GM21381 (cell line): ENCODE measurements at regions not wholly inside any gene's neighbourhood (a gene's known extent, or its start where the extent isn't known, plus 50 kb on each side); places are given as distances from the start of the nearest gene placed in this dataset.

Source experiments
- ATAC-seq: cut with Tn5 transposase; IDR thresholded peaks from one replicate; pipeline ENCODE4 v1.9.1; 2021; ENCODE audit warnings: mild to moderate bottlenecking, moderate library complexity; ENCODE audit not compliant: unreplicated experiment

DNA sequence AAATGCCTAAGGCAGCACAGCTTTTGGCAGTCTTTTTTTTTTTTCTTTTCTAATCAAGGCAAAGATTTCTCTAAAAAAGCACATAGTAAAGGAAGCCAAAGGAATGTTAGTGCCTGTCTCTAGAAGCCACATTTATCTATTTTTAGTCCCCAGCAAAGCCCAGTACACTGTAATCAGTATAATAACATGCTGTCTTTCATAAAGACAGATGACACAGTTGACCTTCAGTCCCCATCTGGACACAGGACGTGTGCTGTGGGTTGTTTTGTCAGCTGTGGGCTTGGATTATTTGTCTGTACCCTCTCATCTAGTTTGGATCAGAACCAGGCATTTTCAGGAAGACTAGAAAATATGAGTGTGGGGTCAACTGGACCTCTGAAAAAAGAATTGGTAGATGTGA, 110.4 kb upstream of the CTNNB1 start:
- ATAC-seq = no peak

DNA sequence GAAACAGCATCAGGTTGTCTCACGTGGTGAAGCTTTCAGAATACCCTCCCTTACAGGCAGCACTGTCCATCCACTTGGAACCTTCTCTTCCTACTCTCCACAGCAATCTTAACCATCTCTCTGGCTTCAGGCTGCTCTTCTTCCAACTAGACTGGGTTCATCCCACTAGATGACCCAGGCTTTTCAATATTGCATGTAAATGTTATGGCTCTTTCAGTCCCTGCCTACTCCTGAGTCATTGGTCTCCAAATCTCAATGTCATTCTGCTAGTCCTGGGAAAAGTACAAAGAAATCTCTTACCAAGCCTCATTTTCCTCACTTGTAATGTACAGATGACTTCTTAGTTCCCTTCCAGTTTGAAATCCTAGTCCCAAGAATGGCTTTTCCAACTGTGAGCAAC, 109.7 kb upstream of the CTNNB1 start:
- no peak for ATAC-seq

DNA sequence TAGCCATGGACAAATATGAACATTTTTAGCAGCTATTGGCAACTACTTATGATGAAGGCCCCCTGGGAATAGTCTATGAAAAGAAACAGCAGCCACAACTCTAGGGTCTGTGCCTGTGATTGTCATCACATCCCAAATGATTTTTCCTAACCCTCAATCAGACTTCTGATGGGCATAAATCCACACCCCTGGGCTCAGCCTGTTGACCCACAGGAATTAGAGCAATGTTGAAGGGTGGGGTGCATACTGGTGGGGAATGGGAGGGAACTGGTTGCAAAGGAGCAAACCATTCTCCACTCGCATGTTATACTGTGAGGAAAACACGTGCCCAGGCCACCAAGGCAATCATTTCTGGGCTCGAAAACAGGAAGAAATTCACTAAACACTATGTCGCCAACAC, 106.5 kb upstream of the CTNNB1 start:
- no peak for ATAC-seq

DNA sequence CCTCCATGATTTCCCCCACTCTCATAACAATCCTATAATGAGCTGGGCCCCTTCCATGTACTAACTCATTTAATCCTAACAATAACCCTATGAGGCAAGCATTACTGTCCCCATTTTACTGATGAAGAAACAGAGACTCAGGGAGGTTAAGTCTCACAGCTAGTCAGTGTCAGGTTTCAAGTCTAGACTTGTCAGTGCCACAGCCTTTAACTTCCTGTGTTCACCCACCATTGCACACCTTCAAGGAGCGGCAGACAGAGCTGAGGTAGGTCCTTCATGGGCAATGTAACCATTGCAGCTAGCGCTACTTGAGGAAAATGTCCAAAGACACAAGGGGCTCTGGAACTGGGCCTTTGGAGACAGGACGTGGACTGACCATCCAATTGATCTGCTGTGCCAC, 105.8 kb upstream of the CTNNB1 start:
- no peak for ATAC-seq

DNA sequence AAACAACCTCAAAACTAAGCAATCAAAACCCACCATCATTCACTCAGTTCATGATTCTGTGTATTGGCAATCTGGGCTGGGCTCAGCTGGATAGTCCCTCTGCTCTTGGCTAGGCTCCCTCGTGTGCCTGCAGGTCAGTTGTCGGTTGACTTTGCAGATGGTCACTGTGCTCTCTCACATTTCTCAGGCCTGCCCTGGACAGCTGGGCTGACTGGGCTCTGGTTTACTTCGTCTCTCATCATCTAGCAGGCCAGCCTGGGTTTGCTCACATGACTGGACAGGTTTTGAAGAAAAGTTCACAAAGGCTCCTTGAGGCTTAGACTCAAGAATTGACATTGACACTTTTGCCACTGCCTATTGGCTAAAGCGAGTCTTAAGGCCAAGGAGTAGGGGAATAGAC, 105.0 kb upstream of the CTNNB1 start:
- ATAC-seq = no peak

DNA sequence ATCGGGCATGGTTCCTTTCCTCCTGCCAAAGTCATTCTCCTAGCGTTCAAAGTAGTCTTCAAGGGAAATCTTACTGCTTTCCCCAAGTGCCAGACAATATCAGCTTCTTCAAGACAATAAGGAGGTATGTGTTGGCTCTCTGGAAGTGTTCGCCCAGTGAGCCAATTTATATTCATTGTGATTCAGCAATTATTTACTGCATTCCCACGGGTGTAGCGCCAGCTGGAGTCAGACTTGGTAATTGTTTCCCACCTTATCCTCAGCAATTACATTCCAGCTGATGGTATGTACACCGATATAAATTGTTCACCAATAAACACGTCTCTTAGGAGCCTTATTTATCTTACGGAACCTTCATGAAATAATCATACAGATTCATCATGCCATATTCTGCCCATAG, 103.6 kb upstream of the CTNNB1 start:
- no peak for ATAC-seq

DNA sequence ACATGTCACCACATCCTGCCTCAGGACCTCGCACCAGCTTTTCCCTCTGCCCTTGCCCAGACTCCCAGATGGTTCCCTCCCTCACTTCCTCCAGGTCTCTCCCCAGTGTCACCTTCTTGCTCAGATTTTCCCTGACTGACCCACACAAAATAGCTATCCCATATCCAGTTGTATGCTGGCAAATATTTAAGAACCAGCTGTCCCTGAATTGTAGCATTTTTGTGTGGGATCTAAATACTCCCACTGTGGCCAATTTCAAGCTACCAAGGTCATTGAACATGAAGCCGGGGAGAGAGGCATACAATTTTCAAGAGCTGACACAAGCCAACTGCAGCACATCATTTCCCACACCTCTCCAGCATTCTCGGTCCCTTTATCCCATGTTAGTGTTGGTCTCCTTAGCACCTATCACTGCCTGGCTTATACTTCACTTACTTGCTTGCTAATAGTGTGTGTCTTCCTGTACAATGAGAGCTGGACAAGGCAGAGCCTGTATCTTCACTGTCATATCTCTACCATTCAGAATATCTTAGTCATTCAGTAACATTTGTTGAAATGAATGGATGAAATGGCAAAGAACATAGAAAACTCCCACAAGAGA, 101.3 kb upstream of the CTNNB1 start:
- no peak for ATAC-seq

DNA sequence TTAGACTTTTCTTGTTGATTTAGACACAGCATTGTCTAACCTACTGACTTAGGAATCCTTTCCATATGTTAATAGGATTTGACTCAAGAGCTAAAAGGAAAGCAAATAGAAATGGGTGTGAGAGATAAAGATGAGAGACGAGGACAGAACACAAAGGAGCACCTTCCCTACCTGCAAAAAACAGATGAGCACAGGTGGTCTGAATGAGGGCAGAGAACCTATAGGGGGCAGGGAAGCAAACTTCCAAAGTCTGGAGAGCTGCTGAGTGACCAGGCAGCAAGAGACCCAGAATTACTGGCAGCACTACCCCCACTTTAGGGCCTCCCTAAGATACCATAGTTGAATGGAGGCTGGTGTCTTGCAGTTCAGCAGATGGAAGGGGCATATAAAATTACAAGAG, 98.1 kb upstream of the CTNNB1 start:
- no peak for ATAC-seq

DNA sequence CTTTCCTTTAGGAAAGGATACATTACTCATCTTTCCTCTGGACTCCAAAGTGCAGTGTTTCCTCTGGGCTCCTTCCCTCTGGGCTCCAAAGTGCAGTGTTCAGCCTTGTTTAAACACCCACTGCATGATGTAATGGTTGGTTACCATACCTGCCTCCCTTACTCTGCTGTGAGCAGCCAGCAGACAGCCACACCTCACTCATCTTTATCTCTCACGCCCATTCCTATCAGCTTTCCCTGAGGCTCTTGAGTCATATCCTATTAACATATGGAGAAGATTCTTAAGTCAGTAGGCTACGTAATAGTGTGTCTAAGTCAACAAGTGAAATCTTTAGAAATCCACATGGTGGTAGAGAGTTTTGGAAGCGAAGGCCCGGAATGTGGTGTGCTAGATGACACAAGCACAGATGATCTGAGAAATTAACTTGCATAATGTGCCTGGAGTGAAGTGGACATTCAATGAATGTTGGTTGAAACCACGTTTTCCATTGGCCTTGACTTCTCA, 97.2 kb upstream of the CTNNB1 start:
- ATAC-seq = no peak

DNA sequence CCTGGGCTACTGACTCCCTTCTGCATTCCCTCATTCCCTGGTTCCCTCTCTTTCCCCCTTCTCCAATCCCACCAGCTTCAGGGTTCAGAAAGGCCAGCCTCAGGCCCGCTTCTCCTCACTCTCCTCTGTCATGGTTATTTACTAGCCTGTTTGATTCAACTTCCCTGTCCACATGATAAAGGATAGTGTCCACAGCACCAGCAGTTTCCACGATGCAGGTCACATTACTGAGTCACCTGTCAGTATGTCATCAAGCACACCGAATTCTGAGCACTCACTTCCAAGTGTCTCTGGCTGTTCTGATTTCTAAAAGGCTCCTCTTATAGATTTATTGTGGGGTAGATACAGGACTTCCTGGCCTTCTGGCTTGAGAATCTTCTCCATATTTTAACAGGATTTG, 96.6 kb upstream of the CTNNB1 start:
- no peak for ATAC-seq

DNA sequence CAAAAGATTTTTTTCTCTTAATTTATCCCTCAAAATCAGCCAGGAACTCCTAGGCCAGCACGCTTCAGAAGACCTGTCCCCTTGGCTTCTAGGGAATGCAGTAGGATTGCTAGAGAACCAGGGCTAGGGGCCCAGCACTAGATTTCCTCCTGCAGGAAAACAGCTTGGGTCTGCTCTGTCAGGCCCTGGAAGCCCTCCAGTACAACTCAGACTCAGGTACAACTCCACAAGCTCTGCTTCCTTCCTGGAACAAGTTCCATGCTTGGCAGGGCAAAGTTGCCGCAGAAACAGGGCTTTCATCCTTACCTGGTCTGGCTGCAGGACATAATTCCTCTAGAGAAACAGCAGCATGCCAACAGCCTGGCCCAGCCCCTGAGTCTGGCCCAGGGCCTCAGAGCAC, 96.1 kb upstream of the CTNNB1 start:
- ATAC-seq = no peak

DNA sequence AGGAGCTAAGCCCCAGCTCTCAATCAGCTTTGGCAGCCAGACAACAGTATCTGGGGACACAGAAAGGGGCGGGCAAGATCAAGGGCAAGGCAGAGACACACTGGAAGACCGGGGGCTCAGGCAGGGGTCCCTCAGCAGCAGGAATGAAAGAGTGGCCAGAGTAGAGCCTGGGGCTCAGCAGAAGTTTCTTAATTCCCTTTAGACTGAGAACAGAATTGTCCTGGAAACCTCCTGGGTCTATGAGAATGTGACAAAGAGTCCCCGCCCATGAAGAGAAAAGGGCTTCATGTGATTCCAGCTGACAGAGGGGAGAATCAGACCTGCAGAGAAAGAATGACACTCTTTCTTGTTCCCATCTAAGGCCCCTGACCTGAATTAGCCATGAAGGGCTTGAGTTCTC, 95.2 kb upstream of the CTNNB1 start:
- ATAC-seq = no peak

DNA sequence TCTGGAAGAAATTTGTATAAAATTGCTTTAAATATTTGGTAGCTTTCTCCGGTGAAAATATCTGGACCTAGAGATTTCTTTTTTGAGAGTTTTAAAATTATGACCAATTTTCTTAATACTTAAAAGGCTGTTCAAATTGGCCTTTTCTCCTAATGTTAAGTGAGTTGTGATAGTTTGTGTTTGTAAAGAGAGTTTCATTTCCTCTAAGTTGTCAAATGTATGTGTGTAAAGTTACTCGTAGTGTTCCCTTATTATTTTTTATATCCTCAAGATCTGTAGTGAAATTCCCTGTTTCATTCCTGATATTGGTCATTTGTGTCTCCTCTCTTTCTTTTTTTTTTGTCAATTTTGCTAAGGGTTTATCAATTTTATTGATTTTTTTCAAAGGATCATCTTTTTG, 92.6 kb upstream of the CTNNB1 start:
- ATAC-seq = no peak

DNA sequence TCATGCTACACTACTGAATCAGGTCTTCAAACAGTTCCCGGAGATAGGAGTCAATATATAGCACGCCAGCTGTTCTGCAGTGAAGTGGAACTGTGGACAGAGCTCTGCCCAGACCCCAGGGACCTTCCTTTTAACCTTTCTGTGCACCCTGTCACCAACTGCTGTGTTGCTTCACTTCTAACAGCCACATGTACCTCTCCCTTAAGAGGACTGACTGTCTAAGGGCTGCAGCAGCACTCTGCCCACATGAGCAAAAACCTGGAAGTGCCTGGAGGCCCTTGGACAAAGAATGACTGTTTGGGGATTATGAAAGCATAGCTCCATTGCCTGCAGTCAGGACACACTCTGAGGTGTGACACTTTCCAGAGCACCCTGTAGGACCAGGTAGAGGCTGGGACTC, 88.3 kb upstream of the CTNNB1 start:
- no peak for ATAC-seq

DNA sequence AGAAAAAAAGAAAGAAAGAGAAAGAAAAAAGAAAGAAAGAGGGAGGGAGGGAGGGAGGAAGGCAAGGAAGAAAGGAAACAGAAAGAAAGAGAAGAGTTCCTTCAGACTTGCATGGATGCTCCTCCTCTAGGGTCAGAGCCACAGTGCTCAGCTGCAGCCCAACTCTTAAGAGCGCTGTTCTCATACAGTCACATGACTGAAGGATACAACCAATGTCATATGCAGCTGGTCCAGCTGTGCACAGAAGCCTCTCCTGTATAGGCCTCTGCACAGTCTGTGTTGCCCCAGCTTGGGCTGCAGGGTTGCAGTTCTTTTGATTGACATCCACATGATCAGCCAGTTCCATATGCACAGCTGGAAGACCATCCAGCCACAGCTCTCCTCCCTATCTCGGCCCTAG, 86.8 kb upstream of the CTNNB1 start:
- ATAC-seq = no peak

DNA sequence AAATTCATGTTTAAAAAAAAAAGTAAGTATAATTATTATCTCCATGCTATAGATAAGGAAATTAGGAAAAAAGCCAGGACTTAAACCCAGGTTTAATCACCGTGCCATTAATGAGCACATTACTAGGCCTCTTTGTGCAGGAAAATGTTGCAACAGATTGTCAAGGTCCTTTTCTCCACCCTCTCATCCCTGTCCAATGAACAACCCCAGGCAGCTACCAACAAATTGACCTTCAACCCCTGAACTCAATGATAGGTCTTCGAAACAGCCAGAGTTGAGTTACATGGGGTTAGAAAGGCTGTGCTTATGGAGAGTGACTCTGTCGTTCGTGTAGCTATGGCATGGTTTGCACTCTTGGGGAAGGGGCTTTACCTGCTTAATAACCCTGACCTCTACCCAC, 84.2 kb upstream of the CTNNB1 start:
- no peak for ATAC-seq

DNA sequence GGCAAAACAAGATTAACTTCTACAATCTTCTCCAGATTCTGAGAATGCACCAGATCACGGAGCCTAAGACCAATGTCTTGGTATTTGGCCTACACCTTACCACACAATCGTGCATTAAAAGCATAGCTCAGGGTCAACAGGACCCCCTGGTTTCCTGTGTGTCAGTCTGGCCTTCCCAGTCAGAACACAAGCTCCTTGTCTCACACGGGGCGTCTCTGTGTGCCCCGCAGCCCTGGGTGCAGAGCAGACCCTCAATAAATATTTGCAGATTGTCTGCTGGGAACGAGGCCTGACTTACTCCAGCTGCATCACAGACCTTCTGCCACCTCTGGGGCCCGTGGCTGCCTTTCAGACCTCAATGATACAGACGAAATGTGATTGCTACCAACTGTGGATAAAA, 82.5 kb upstream of the CTNNB1 start:
- no peak for ATAC-seq

DNA sequence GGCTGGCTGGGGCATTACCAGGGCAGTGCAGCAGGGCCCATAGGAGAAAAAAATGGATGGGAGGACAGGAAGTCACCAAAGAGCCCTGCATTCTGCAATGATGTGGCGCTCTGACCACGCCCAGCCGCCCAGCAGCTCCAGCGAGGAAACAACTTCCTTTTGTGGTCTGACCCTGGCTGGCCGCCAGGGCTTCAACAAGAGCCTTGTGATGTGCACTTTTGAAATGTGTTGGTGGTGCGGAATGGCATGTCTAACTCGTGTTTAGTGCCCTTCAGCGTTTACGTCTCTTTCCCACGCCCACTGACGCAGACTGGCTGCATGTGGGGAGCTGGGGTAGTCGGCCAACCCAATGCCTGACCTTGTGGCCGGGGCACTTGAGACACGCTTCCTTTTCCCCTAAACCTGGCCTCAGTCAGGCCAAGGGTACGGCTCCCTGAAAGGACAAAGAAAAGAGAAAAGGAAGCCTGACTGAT, 81.9 kb upstream of the CTNNB1 start:
- ATAC-seq = peak; percentile 94

DNA sequence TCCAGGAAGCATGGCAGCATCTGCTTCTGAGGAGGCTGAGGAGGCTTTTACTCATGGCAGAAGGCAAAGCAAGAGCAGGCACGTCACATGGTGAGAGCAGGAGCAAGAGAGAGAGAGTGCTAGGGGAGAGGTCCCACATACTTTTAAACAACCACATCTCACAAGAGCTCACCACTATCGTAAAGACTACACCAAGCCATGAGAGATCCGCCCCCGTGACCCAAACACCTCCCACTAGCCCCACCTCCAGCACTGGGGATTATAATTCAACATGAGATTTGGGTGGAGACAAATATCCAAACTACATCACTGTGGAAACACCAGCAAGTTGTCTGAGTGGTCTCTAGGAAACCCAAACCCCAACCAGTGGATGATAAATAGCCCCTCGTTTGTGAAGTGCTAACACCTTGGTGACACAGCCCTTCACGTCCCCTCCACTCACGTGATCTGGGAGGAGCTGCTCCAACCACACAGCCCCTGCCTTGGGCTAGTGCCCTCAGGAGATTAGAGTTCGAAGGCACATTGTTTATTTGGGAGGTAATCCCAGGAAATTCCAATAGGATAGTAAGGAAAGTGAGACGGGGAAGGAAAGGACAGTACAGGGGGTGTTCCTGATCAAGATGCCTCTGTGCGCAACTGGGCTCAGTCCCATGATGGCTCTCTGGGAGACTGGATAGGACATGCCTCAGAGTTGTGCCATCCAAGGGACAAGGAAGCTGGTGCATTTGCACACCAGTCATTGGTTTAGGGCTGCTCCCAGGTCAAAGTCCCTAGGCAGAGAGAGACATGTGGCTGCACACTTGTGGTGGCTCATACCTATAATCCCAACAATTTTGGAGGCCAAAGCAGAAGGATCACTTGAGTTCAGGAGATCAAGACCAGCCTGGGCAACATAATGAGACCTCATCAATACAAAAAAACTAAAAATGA, 80.6 kb upstream of the CTNNB1 start:
- ATAC-seq = no peak

DNA sequence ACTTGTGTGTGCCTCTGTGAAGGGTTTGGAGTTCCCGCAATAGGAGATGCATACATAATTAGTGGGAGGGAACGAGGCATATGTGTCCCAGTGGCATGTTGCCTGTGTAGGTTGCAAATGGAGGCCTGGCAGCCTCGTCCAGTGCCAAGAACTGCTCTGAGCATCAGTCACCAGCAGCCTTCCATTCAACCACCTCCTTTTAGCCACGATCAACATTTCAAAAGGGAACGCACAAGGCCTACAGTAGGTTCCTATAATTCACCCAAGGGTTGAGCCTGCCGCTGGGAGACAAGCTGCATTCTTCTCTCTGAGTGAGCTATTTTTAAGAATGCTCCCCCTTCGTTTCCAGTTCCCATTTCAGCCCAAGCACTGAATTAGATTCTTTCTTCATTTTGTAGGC, 78.8 kb upstream of the CTNNB1 start:
- ATAC-seq = no peak

DNA sequence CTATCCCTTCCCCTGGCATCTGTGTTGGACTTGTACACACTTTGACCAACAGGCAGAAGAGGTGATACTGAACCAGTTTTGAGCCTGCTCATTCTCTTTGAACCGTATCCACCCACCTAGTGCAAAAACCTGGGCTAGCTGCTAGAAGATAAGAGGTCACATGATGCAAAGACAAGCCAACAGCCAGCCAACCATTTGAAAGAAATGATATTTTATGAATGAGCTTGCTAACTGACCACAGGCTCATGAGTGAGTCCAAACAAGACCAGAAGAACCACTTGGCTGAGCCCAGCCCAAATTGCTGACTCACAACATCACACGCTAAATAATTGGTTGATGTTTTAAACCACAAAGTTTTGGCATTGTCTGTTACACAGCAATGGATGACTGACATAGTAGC, 74.0 kb upstream of the CTNNB1 start:
- no peak for ATAC-seq

DNA sequence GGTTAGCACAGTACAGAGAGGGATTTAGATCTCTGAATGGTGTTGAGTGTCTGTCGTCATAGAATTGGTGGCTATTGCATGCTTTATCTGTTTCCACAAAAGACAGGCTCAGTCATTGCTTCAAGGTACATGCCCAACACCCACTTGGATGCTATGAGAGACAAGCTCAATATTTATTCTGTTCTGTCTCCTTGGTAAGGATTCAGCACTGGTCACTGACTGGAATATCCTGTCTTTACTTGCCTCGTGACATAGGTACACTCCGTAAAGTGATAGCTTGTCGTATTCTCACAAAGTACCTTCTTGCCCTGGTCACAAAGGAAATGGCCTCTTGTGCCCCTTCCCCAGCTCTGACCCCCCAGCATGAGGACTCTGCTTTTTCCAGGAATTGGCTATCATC, 72.8 kb upstream of the CTNNB1 start:
- ATAC-seq = no peak
